MCF 10A (cell line): ENCODE measurements at regions not wholly inside any gene's neighbourhood (a gene's known extent, or its start where the extent isn't known, plus 50 kb on each side); places are given as distances from the start of the nearest gene placed in this dataset.

Experiments
- BruUV-seq: library from RNA; stranded (reverse); fragments of 400-500 nt; replicated peaks from 2 replicates; lab custom pipeline; 2021; lab: Mats Ljungman, UMichigan
- CTCF ChIA-PET: fragments of 300-600 bp; sonication (Branson Sonifier 250); formaldehyde crosslinking; extraction: SDS; loops from one replicate; lab custom pipeline; 2021; ENCODE audit warnings: antibody characterized with exemption, inconsistent platforms; lab: Yijun Ruan, JAX
- POLR2A ChIA-PET: fragments of 300-600, 350-650 bp; sonication (Branson Sonifier 250); formaldehyde crosslinking; extraction: SDS; loops from one replicate; lab custom pipeline; 2020; ENCODE audit warnings: antibody characterized with exemption, inconsistent platforms; lab: Yijun Ruan, JAX
- DNase-seq: peaks from one replicate; pipeline ENCODE4 v3.0.0-alpha.2; 2018; ENCODE audit not compliant: unreplicated experiment
- H3K27ac Mint-ChIP-seq: one replicate; pipeline ENCODE4 v1.8.0; 2022; ENCODE audit warnings: mild to moderate bottlenecking, low read depth, mixed read lengths; ENCODE audit not compliant: unreplicated experiment
- H3K27me3 Mint-ChIP-seq: one replicate; pipeline ENCODE4 v1.8.0; 2022; ENCODE audit warnings: mixed read lengths; ENCODE audit not compliant: insufficient read depth, unreplicated experiment
- H3K36me3 Mint-ChIP-seq: one replicate; pipeline ENCODE4 v1.8.0; 2022; ENCODE audit warnings: mild to moderate bottlenecking, moderate library complexity, mixed read lengths; ENCODE audit not compliant: insufficient read depth, unreplicated experiment
- H3K4me1 Mint-ChIP-seq: one replicate; pipeline ENCODE4 v1.8.0; 2022; ENCODE audit warnings: mixed read lengths; ENCODE audit not compliant: insufficient read depth, unreplicated experiment
- H3K4me3 Mint-ChIP-seq: one replicate; pipeline ENCODE4 v1.8.0; 2022; ENCODE audit warnings: mild to moderate bottlenecking, moderate library complexity, mixed read lengths; ENCODE audit not compliant: unreplicated experiment
- H3K9me3 Mint-ChIP-seq: one replicate; pipeline ENCODE4 v1.8.0; 2022; ENCODE audit warnings: mixed read lengths; ENCODE audit not compliant: unreplicated experiment
- intact Hi-C: fragments of 100-400 bp; cut with micrococcal nuclease; formaldehyde crosslinking; loops from 2 replicates; pipeline ENCODE4 v1.14.1; 2022
- TF ChIP-seq, protein P1 (sequence below): fragments of 200-600 bp; IDR thresholded peaks from one replicate; pipeline ENCODE4 v1.8.0; 2022; ENCODE audit warnings: antibody characterized with exemption, mild to moderate bottlenecking; ENCODE audit not compliant: unreplicated experiment

DNA sequence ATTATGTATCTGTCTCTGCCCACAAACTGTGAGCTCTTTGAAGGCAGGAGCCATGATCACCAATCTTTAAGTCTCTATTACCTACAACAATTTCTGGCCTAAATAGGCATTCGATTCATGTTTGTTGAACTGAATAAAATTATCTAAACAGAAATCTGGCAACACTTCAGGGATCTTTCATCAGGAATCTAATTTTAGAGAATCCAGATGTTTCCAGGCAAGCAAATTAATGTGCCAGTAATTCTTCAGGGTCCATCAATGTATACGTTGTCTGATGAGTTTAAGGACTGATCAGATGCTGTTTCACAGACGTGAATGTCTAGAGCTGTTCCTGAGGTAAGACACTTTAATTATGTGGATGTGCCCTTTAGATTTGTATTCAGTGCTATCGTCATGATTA, 524.4 kb downstream of the PTPRC start:
- TF ChIP-seq, protein P1, sequence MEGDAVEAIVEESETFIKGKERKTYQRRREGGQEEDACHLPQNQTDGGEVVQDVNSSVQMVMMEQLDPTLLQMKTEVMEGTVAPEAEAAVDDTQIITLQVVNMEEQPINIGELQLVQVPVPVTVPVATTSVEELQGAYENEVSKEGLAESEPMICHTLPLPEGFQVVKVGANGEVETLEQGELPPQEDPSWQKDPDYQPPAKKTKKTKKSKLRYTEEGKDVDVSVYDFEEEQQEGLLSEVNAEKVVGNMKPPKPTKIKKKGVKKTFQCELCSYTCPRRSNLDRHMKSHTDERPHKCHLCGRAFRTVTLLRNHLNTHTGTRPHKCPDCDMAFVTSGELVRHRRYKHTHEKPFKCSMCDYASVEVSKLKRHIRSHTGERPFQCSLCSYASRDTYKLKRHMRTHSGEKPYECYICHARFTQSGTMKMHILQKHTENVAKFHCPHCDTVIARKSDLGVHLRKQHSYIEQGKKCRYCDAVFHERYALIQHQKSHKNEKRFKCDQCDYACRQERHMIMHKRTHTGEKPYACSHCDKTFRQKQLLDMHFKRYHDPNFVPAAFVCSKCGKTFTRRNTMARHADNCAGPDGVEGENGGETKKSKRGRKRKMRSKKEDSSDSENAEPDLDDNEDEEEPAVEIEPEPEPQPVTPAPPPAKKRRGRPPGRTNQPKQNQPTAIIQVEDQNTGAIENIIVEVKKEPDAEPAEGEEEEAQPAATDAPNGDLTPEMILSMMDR: no peak
- no TSS peak for BruUV-seq
- intact Hi-C loops: no loop called here
- no peak overlapping the region for H3K4me3 Mint-ChIP-seq
- H3K9me3 Mint-ChIP-seq: no peaks in the 10 kb centered on the region
- DNase-seq: no peak
- ChIA-PET CTCF (interaction anchor here (0.6 to 0.7 kb wide), 2 partner anchors 18 to 72 kb away, joined by 3 read pairs; no protein-coding TSS in a partner anchor), POLR2A (no interaction called here)
- no peaks in the 10 kb centered on the region for H3K27me3 Mint-ChIP-seq
- no peaks in the 10 kb centered on the region for H3K36me3 Mint-ChIP-seq
- H3K4me1 Mint-ChIP-seq: no peaks in the 10 kb centered on the region
- no peak overlapping the region for H3K27ac Mint-ChIP-seq

DNA sequence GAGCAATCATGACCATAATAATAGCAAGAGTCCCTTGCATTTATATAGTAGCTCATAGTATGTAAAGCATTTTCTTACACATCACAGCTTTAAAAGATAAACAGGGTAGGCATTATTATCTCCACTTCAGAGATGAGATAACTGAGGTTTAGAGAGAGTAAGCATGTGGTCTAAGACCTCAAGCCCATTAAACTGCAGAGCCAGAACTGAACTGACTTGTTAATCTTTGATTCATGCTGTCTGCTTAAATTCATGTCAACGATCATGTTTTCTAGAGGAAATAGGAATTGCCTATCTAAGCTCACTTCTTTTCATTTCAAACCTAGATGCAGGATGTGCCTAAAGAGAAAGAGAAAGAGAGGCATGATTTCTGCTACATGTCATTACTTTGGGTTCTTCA, 524.8 kb downstream of the PTPRC start:
- Mint-ChIP-seq H3K4me3 (no peak overlapping the region), H3K27me3 (no peaks in the 10 kb centered on the region), H3K27ac (no peak overlapping the region), H3K9me3 (no peaks in the 10 kb centered on the region), H3K36me3 (no peaks in the 10 kb centered on the region), H3K4me1 (no peaks in the 10 kb centered on the region)
- CTCF ChIA-PET: no interaction called here
- intact Hi-C loops: no loop called here
- no TSS peak for BruUV-seq
- TF ChIP-seq, protein P1: no peak
- POLR2A ChIA-PET: no interaction called here
- no peak for DNase-seq

DNA sequence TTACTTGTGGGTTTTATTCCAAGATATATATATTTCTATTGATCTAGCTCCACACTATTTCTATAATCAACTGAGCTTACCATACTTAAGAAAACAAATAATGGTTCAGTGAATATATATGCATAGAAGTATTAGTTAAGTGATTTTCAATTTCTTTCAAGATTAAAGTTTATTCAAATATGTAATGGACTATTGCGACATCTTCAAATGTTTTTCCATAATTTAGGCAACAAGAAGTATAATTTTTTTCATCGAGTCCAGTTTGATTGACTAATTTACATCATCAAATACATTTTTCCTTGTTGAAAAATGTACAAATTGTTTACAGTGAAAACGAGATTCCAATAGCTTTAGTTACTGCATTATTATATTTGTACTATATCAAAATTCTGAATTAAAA, 528.6 kb downstream of the PTPRC start:
- DNase-seq: no peak
- CTCF ChIA-PET: no interaction called here
- no peaks in the 10 kb centered on the region for H3K36me3 Mint-ChIP-seq

DNA sequence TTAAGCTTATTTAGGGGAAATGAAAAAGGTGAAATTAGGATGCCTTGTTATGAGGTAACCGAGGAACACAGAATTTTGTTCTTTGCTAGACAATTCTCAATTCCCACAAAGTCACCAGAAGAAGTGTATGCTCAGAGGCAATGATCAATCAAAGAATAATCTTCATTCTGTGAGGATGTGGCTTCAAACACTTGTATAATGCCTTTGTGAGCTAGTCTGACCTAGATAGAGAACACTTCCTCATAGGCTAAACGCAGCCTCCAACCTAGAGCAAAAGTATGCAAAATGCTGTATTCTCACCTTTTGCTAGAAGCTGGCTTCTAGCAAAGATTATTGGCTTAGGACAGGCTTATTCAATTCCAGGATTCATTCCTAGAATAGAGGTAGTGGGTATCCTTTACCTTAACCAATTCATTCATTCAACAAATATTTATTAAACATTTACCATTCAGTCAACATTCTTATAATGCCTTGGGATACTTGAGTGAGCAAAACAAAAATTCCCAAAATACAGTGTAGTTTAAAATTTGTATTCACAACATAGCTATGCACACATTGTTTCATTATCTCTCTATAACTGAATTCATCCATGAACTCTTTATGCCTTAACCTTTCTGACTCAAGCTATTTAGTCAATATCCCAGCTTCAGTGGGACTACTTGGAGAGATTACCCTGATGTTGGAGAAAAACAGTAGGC, 530.2 kb downstream of the PTPRC start:
- no peak for DNase-seq
- Mint-ChIP-seq H3K4me3 (no peak overlapping the region), H3K36me3 (no peaks in the 10 kb centered on the region), H3K27ac (no peak overlapping the region), H3K9me3 (no peaks in the 10 kb centered on the region), H3K4me1 (no peaks in the 10 kb centered on the region), H3K27me3 (no peaks in the 10 kb centered on the region)
- intact Hi-C loops: no loop called here
- BruUV-seq: no TSS peak
- CTCF ChIA-PET: interaction anchor here (1.0 kb wide), 1 partner anchor 33 kb away, joined by 3 read pairs; no protein-coding TSS in a partner anchor
- TF ChIP-seq, protein P1: no peak
- POLR2A ChIA-PET: interaction anchor here (0.5 kb wide), 1 partner anchor 15 kb away, joined by 3 read pairs; no protein-coding TSS in a partner anchor

More for the DNA sequence above, 528.6 kb downstream of the PTPRC start:
- Mint-ChIP-seq H3K9me3 (no peaks in the 10 kb centered on the region), H3K4me3 (no peak overlapping the region), H3K27me3 (no peaks in the 10 kb centered on the region), H3K4me1 (no peaks in the 10 kb centered on the region), H3K27ac (no peak overlapping the region)
- TF ChIP-seq, protein P1: no peak
- BruUV-seq: no TSS peak
- POLR2A ChIA-PET: no interaction called here
- intact Hi-C loops: no loop called here
